Testis (tissue), 2 donors: ENCODE measurements at regions not wholly inside any gene's neighbourhood (a gene's known extent, or its start where the extent isn't known, plus 50 kb on each side); places are given as distances from the start of the nearest gene placed in this dataset.
"Not testable (repeated sequence)": the region's sequence is repeated elsewhere in the genome, so short reads cannot be mapped to it uniquely, and the experiment has no call there.

Experiments used
- POLR2A ChIP-seq: fragments of 450-650 bp; IDR thresholded peaks from one replicate; pipeline ENCODE4 v1.6.1; 2017; ENCODE audit warnings: antibody characterized with exemption, mild to moderate bottlenecking, moderate library complexity
- TF ChIP-seq, protein P1 (sequence below), 3 experiments: fragments of 450-650 bp in 2 of 3; fragments of 200-600 bp in 1 of 3; sonication (generic) in 1 of 3; IDR thresholded peaks; one replicate each; pipeline ENCODE4 v1.5.1; 2016 to 2019; ENCODE audit warnings: antibody characterized with exemption in 3 of 3, mild to moderate bottlenecking in 2 of 3, moderate library complexity in 1 of 3

DNA sequence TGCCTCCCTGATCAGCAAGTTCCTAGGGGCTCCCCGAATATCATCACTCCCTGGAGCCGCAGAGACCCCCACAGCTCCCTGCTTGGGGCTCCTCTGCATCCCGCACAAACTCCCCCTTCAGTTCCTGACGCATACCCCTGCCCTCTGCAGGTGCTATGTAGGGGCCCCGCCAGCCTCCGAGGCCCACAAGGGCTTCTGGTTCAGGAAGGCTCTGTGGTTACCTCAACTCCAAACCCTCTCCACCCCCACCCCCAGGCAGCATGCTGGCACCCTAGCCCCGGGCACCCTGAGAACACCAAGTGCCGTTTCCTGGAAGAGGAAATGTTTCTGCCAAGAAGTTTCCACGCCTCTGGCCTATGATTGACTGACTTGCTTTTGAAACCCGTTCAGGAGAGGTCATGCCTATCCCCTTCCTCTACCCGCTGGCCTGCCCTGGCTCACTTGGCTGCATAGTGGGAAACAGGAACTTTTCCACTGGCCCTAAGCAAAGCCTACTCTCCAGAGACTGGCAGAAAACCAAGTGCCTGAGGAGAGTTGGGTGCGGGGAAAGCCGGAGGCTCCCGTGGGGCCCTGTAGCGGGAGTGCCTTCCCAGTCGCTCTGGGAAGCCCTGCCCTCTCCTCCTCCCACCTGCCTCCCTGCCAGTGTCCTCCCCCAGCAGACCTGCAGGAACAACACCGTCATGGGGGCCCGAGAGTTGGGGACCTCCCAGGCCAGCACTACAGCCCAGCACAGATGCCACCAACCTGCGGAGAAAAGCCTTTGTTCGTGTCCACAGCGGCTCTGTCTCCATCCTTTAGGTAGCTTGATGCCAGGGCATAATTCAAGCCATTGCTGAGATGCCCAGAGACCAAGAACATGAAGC is 4084.2 kb upstream of the TPTE start:
- TF ChIP-seq, protein P1, sequence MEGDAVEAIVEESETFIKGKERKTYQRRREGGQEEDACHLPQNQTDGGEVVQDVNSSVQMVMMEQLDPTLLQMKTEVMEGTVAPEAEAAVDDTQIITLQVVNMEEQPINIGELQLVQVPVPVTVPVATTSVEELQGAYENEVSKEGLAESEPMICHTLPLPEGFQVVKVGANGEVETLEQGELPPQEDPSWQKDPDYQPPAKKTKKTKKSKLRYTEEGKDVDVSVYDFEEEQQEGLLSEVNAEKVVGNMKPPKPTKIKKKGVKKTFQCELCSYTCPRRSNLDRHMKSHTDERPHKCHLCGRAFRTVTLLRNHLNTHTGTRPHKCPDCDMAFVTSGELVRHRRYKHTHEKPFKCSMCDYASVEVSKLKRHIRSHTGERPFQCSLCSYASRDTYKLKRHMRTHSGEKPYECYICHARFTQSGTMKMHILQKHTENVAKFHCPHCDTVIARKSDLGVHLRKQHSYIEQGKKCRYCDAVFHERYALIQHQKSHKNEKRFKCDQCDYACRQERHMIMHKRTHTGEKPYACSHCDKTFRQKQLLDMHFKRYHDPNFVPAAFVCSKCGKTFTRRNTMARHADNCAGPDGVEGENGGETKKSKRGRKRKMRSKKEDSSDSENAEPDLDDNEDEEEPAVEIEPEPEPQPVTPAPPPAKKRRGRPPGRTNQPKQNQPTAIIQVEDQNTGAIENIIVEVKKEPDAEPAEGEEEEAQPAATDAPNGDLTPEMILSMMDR (IDR thresholded peaks at IDR 0.05), result not testable (repeated sequence)
- TF ChIP-seq POLR2A, result not testable (repeated sequence)
